SK-N-SH (cell line): ENCODE measurements at regions not wholly inside any gene's neighbourhood (a gene's known extent, or its start where the extent isn't known, plus 50 kb on each side); places are given as distances from the start of the nearest gene placed in this dataset.

Experiments
- CTCF ChIA-PET: fragments of 300-600, 350-600 bp; formaldehyde crosslinking; extraction: SDS; loops from one replicate; lab custom pipeline; 2021; lab: Yijun Ruan, JAX
- POLR2A ChIA-PET: fragments of 350-600 bp; sonication (Branson Sonifier 250); formaldehyde crosslinking; extraction: SDS; loops from one replicate; lab custom pipeline; 2020; ENCODE audit warnings: antibody characterized with exemption, inconsistent platforms; lab: Yijun Ruan, JAX
- DNase-seq: peaks from one replicate; pipeline ENCODE4 v3.0.0; 2012
- H2AFZ ChIP-seq: fragments of 200-600 bp; sonication (generic); 2 replicates; pipeline ENCODE4 v1.8.1; 2016; ENCODE audit warnings: antibody characterized with exemption, mild to moderate bottlenecking, low read depth
- H3F3A ChIP-seq: fragments of 200-600 bp; sonication (generic); replicated peaks from 2 replicates; pipeline ENCODE3; 2016; ENCODE audit warnings: antibody characterized with exemption, mild to moderate bottlenecking; ENCODE audit not compliant: insufficient read depth
- H3K27ac ChIP-seq, 2 experiments: fragments of 200-500 bp in 1 of 2; fragments of 200-600 bp in 1 of 2; sonication (Bioruptor generic) in 1 of 2; sonication (generic), shearing (Covaris generic) in 1 of 2; 2 replicates each; pipeline versions ENCODE4 v1.5.1 to v1.6.1; 2014 to 2016; ENCODE audit warnings: low read depth in 2 of 2, inconsistent platforms in 1 of 2, low read length in 1 of 2, mild to moderate bottlenecking in 1 of 2, mixed read lengths in 1 of 2
- H3K27me3 ChIP-seq: fragments of 200-600 bp; sonication (generic), shearing (Covaris generic); 2 replicates; pipeline ENCODE4 v1.6.1; 2016; ENCODE audit warnings: mixed run types; ENCODE audit not compliant: insufficient read depth
- H3K36me3 ChIP-seq, 2 experiments: fragments of 200-500 bp in 1 of 2; fragments of 200-600 bp in 1 of 2; sonication (Bioruptor generic) in 1 of 2; sonication (generic) in 1 of 2; replicated peaks in 1 of 2; 2 replicates each; pipeline versions ENCODE3 to v1.5.1; 2014 to 2016; ENCODE audit warnings: low read length in 1 of 2, mild to moderate bottlenecking in 1 of 2; ENCODE audit not compliant: insufficient read depth in 2 of 2, control insufficient read depth in 1 of 2
- H3K4me1 ChIP-seq, 2 experiments: fragments of 200-500 bp in 1 of 2; fragments of 200-600 bp in 1 of 2; sonication (Bioruptor generic) in 1 of 2; sonication (generic), shearing (Covaris generic) in 1 of 2; 2 replicates each; pipeline versions ENCODE4 v1.5.1 to v1.6.1; 2014 to 2016; ENCODE audit warnings: low read depth in 1 of 2, low read length in 1 of 2, mixed run types in 1 of 2; ENCODE audit not compliant: insufficient read depth in 2 of 2, control insufficient read depth in 1 of 2
- H3K4me2 ChIP-seq: fragments of 200-600 bp; sonication (generic), shearing (Covaris generic); 2 replicates; pipeline ENCODE4 v1.6.1; 2017; ENCODE audit warnings: mixed run types
- H3K4me3 ChIP-seq, 2 experiments: fragments of 200-500 bp in 1 of 2; fragments of 200-600 bp in 1 of 2; sonication (Bioruptor generic) in 1 of 2; sonication (generic), shearing (Covaris generic) in 1 of 2; 2 replicates each; pipeline versions ENCODE4 v1.5.1 to v1.8.1; 2014 to 2016; ENCODE audit warnings: low read depth in 2 of 2, inconsistent platforms in 1 of 2, low read length in 1 of 2, mild to moderate bottlenecking in 1 of 2, mixed read lengths in 1 of 2, moderate library complexity in 1 of 2
- H3K79me2 ChIP-seq: fragments of 200-600 bp; sonication (generic); 2 replicates; pipeline ENCODE4 v1.8.1; 2017; ENCODE audit warnings: mild to moderate bottlenecking; ENCODE audit not compliant: insufficient read depth
- H3K9ac ChIP-seq: fragments of 200-600 bp; sonication (generic); 2 replicates; pipeline ENCODE4 v1.6.1; 2017; ENCODE audit warnings: mixed run types
- H3K9me2 ChIP-seq: fragments of 200-600 bp; sonication (generic); 2 replicates; pipeline ENCODE4 v1.6.1; 2017; ENCODE audit warnings: mixed run types
- H3K9me3 ChIP-seq: fragments of 200-600 bp; sonication (generic); 2 replicates; pipeline ENCODE4 v1.6.1; 2017; ENCODE audit warnings: mixed run types, mild to moderate bottlenecking, moderate library complexity
- H4K20me1 ChIP-seq: fragments of 200-600 bp; sonication (generic); 2 replicates; pipeline ENCODE4 v1.6.1; 2017; ENCODE audit warnings: mild to moderate bottlenecking, mixed run types; ENCODE audit not compliant: insufficient read depth
- CHD2 ChIP-seq: fragments of 150-350 bp; IDR thresholded peaks from 2 replicates; pipeline ENCODE4 v1.6.1; 2018; ENCODE audit warnings: low read length; ENCODE audit not compliant: partially characterized antibody
- EP300 ChIP-seq, 2 experiments: IDR thresholded peaks; 2 replicates each; pipeline versions ENCODE4 v1.4.0 to v1.6.1; 2012; ENCODE audit warnings: borderline replicate concordance in 1 of 2, low read depth in 1 of 2, low read length in 1 of 2
- FOXJ3 ChIP-seq: sonication (generic); formaldehyde crosslinking; IDR thresholded peaks from 2 replicates; pipeline ENCODE4 v1.5.1; 2020; ENCODE audit warnings: mild to moderate bottlenecking, missing genetic modification reagents
- GATA2 ChIP-seq: sonication (generic); formaldehyde crosslinking; IDR thresholded peaks from 2 replicates; pipeline ENCODE4 v1.5.0; 2020; ENCODE audit warnings: mild to moderate bottlenecking, missing genetic modification reagents
- JUND ChIP-seq: IDR thresholded peaks from 2 replicates; pipeline ENCODE4 v1.4.0; 2012
- NFIC ChIP-seq: IDR thresholded peaks from 2 replicates; pipeline ENCODE4 v1.4.0; 2012; ENCODE audit warnings: borderline replicate concordance
- NRF1 ChIP-seq: IDR thresholded peaks from 2 replicates; pipeline ENCODE4 v1.6.1; 2012; ENCODE audit warnings: low read depth, mild to moderate bottlenecking, low read length
- PBX3 ChIP-seq: IDR thresholded peaks from 2 replicates; pipeline ENCODE4; 2012
- POLR2AphosphoS5 ChIP-seq: IDR thresholded peaks from 2 replicates; pipeline ENCODE4 v1.6.1; 2012; ENCODE audit warnings: low read depth, low read length
- RFX5 ChIP-seq: IDR thresholded peaks from 2 replicates; pipeline ENCODE4 v1.6.1; 2012; ENCODE audit warnings: mild to moderate bottlenecking, improper control_type of control experiment, low read length
- SMC3 ChIP-seq: IDR thresholded peaks from 2 replicates; pipeline ENCODE4 v1.6.1; 2012; ENCODE audit warnings: low read depth, low read length, improper control_type of control experiment
- TAF1 ChIP-seq: IDR thresholded peaks from 2 replicates; pipeline ENCODE4 v1.6.1; 2012; ENCODE audit warnings: low read depth, mild to moderate bottlenecking, low read length, moderate library complexity, borderline replicate concordance
- TCF12 ChIP-seq: IDR thresholded peaks from 2 replicates; pipeline ENCODE4 v1.4.0; 2012
- TEAD4 ChIP-seq: IDR thresholded peaks from 2 replicates; pipeline ENCODE4 v1.4.0; 2012; ENCODE audit warnings: mild to moderate bottlenecking, borderline replicate concordance; ENCODE audit not compliant: insufficient read depth
- WGBS: methylation state at CpG from one replicate; pipeline ENCODE4 v1.1.6; 2017; ENCODE audit warnings: low lambda C conversion rate; 5-methylcytosine and 5-hydroxymethylcytosine counted together
- TF ChIP-seq, protein P1 (sequence below): IDR thresholded peaks from 2 replicates; pipeline ENCODE4 v1.4.0; 2012; ENCODE audit warnings: low read depth
- TF ChIP-seq, protein P2 (sequence below): fragments of 150-350 bp; IDR thresholded peaks from 2 replicates; pipeline ENCODE4 v1.6.1; 2016; ENCODE audit warnings: mild to moderate bottlenecking, low read depth, low read length

- ChIA-PET CTCF (no interaction called here), POLR2A (no interaction called here)
- Histone ChIP-seq H3K36me3 (no peaks in the 10 kb centered on the region), H3K27me3 (peaks cover 6% of the 10 kb centered on the region), H2AFZ (no peak overlapping the region), H3K9me2 (no peaks in the 10 kb centered on the region), H3K9ac (no peak overlapping the region), H3F3A (no peaks in the 10 kb centered on the region), H3K9me3 (no peaks in the 10 kb centered on the region), H3K4me2 (no peak overlapping the region), H3K79me2 (no peaks in the 10 kb centered on the region), H3K27ac (no peak overlapping the region), H3K4me3 (no peak overlapping the region), H3K4me1 (no peaks in the 10 kb centered on the region), H4K20me1 (no peaks in the 10 kb centered on the region)
- no peak for DNase-seq
- WGBS: 22% methylated on average over 14 of the region's 23 CpGs
- TF ChIP-seq RFX5 (no peak), EP300 (IDR thresholded peaks at IDR 0.05; ENCODE audit: borderline replicate concordance in 1 of 2, low read depth in 1 of 2, low read length in 1 of 2) (no peak), FOXJ3 (CRISPR knock-in tag) (no peak), GATA2 (CRISPR knock-in tag) (no peak), TAF1 (no peak), PBX3 (no peak), SMC3 (no peak), TCF12 (no peak), CHD2 (no peak), TEAD4 (no peak), POLR2AphosphoS5 (no peak), NRF1 (no peak), NFIC (no peak), JUND (no peak)
- TF ChIP-seq, protein P1, sequence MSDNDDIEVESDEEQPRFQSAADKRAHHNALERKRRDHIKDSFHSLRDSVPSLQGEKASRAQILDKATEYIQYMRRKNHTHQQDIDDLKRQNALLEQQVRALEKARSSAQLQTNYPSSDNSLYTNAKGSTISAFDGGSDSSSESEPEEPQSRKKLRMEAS: no peak
- TF ChIP-seq, protein P2, sequence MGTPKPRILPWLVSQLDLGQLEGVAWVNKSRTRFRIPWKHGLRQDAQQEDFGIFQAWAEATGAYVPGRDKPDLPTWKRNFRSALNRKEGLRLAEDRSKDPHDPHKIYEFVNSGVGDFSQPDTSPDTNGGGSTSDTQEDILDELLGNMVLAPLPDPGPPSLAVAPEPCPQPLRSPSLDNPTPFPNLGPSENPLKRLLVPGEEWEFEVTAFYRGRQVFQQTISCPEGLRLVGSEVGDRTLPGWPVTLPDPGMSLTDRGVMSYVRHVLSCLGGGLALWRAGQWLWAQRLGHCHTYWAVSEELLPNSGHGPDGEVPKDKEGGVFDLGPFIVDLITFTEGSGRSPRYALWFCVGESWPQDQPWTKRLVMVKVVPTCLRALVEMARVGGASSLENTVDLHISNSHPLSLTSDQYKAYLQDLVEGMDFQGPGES: no peak
These were observed 788.3 kb downstream of the TBC1D22A start for GRCh38 chr22:47550524-47551430.
